A172 (cell line): ENCODE measurements at regions not wholly inside any gene's neighbourhood (a gene's known extent, or its start where the extent isn't known, plus 50 kb on each side); places are given as distances from the start of the nearest gene placed in this dataset.
A peak's percentile ranks its signal among the peaks of the same experiment; 100 is the strongest.

Experiments used
- DNase-seq: peaks from one replicate; pipeline ENCODE4 v3.0.0-alpha.2; 2015; ENCODE audit warnings: low spot score

DNA sequence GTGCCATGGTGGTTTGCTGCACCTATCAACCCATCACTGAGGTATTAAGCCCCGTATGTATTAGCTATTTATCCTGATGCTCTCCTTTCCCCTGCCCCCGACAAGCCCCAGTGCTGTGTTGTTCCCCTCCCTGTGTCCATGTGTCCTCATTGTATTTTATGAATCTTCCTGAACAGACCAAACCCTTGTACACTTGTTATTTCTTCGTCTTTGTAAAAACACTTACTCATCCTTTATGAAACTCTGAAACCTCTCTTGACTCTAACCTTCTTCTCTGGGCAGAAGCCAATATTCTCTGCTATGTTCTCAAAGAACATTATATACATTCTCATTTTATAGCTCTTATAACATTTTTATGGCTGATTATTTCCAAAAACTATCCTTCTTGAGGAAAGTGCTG lies 746.9 kb downstream of the EFNB2 start:
- DNase-seq: no peak

DNA sequence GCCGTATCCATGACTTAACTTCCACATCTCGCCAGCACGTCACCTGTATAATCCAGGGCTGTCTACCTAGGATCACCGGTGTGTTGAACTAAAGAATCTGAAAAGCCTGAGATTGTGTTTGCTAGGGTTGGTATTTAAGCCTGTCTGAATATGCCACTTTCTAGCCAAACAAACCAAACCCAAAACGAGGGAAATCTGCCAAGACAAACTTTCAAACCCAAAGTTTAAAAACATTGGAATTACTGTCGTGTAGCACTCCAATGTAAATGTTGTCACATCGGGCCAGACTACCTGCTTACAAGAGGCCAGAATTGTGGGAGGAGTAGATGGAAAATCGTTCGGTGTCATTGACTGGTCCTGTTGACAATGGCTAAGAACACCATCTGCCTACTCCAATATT lies 747.8 kb downstream of the EFNB2 start:
- DNase-seq: no peak

GRCh38 chr13:105785436-105785835 lies 750.0 kb downstream of the EFNB2 start:
- DNase-seq: no peak

DNA sequence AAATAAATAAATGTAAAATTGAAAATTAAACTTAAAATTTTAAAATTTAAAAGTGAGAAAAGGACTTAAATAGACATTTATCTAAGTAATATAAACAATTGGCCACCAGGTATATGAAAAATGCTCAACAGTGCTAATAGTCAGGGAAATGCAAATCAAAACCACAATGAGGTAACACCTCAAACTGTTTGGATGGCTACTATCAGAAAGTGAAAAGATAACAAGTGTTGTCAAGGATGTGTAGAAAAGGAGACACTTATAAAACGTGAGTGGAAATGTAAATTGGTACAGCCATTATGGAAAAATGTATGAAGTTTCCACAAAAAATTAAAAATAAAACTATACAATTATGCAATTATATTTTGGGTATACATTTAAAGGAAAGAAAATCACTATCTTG lies 752.2 kb downstream of the EFNB2 start:
- DNase-seq: no peak

DNA sequence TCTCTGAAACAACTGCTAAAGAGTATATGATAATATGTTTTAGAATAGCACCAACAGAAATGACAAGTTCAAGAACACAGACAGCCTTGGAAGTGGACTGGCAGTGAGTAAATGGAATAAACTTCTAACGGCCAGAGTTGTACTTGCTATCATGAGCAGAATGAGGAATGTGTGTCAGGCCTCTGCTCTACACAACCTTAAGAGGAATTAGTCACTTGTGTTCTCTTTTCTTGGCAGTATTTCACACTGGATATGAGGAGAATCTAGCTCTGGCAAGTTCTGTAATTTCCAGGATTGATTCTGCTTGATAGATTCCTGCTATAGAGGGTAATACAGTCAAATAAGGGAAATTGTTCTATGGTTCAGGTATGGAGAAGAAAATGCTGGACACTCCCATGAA lies 757.3 kb downstream of the EFNB2 start:
- no peak for DNase-seq

GRCh38 chr13:105774739-105775460 lies 760.6 kb downstream of the EFNB2 start:
- DNase-seq: peak; percentile 70

GRCh38 chr13:105773863-105774538 lies 761.5 kb downstream of the EFNB2 start:
- DNase-seq: peak; percentile 82

- DNase-seq: no peak
Observed at GRCh38 chr13:105773241-105773640, 762.2 kb downstream of the EFNB2 start.

- DNase-seq: no peak
Observed at GRCh38 chr13:105764486-105764885, 771.0 kb downstream of the EFNB2 start.

- no peak for DNase-seq
Observed at GRCh38 chr13:105763851-105764250, 771.6 kb downstream of the EFNB2 start.

DNA sequence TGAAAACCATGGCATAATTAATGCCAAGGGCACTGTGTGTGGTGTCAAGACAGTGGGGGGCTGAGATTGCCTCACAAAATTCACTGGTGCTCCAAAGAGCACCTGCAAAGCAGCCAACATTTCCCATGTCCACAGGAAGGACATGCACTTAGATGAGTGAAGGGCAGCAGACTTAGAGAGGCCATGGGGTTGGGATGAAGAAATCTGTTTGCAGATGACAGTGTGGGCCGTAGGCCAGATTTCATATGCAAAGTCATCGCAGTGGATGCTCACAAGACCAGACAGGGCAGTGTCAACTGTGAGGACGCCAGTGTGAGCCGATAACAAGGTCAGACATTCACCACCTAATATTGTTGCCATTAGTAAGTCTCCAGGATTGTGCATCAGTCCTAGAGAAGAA lies 773.4 kb downstream of the EFNB2 start:
- no peak for DNase-seq

- no peak for DNase-seq
Observed at GRCh38 chr13:105758918-105759860, 776.3 kb downstream of the EFNB2 start.

GRCh38 chr13:105740739-105741138 lies 794.7 kb downstream of the EFNB2 start:
- DNase-seq: no peak

DNA sequence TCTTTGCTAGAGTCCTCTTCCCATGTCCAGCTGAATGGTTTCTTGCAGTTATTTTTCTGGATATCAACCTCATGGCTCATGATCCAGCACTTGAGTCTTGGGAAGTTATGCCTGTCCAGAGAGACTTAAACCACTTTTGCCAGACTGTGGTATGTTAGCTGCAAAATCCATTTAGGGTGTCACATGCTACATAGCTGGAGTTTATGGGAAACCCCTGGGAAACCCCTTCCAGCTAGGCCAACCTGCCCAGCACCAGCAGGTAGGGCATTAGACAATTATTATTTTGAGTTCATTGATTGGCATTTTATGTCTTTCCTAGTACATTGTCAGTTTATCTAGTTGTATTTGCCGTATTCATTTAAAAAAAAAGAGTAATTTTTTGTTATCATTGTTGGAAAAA lies 797.8 kb downstream of the EFNB2 start:
- DNase-seq: no peak

- no peak for DNase-seq
Observed at GRCh38 chr13:105735281-105735680, 800.2 kb downstream of the EFNB2 start.

DNA sequence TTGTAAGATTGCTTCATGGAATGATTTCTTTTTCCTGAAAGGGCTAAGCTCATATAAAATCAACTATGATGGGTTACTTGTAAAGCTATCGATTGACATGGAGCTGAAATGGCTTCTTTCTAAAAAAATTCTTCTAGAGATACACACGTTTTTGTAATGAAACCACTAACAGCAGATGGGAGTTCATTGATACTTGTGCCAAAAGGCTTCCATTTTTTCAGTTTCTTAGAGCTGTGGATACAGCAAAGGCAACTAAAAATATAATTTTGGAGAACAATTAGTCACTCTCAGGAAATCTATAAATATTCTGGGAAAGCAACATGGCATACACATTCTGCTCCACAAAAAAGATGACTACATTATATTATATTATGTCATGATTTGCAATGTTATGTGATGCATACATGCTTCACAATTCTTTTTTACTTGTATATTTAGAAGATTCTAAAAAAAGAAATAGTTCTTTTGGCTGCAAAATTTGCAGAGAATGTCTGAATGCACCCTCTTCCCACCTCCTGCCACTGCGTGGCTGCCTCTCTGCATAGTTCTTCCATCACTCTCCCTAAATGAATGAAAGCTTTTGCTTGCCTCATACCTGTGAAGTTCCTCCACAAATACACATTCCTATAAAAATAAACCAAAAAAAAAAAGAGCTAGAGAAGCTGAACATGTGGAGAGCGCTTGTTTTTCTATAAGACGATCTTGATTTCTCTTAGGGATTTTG lies 802.5 kb downstream of the EFNB2 start:
- DNase-seq: no peak

GRCh38 chr13:105725887-105726286 lies 809.6 kb downstream of the EFNB2 start:
- DNase-seq: no peak

- DNase-seq: no peak
Observed at GRCh38 chr13:105721016-105721415, 814.4 kb downstream of the EFNB2 start.

DNA sequence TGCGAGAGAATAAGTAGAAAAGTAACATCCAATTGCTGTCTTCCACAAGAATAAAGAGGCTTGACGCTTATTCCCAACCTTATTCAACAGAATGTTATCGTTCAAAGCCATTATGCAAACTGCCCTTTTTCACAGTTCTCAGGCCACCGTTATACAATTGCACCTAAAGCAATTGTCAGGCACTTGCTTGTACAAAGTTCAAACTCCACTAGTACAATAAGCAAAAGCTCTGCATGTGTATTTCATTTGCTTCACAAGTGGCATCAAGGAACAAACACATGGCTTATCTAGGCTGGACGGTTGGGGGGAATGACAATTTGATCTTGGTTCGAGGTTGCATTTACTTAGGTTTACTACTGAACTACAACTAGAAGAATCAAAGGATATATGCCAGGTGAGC lies 815.6 kb downstream of the EFNB2 start:
- DNase-seq: no peak

DNA sequence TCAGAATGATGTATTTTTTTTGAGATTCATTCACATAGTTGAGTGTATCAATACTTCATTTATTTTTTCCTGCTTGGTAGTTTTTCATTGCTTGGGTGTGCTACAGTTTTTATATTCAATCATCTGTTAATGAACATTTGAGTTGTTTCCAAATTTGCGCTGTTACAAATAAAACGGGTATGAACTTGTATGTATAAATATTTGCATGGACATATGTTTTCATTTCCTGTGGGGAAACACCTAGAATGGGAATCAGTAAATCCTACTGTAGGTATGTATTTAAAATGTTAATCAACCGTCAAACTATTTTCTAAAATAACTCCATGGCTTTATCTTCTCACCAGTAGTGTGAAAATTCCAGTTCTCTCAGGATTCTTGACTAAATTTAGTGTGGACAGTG lies 826.3 kb downstream of the EFNB2 start:
- no peak for DNase-seq

DNA sequence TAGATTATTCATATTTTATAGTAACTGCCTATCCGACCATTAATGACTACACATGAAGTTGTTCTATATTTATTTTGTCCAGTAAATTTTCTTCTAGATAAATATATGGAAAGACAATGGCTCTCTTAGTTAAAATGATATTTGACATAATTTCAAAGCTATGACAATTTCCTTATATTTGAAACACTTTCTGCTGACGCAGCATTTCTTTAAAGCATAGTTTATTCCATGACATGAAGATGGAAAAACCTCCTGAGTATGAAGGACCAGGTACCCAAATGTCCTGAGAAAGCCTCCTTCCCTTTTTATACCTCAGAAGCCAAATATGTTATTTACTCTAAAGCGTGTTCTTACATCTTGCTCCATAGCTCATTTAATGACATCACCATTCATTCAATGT lies 831.6 kb downstream of the EFNB2 start:
- no peak for DNase-seq

DNA sequence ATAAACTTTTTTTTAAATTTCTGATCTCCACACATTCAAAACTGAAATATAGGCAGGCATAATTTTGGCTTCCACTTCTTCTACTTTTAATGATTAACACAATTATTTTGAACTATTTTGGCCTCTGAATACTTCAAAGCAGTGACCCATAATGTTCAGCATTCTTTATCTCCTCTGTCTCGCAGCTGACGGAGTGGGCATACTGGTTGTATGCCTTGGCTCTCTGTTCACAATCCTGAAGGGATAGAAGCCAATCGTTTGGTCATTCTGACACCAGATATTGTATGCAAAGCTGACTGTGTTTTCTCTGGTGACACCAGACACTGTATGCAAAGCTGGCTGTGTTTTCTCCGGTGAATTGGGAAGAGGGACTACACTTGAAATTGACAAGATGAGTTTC lies 833.0 kb downstream of the EFNB2 start:
- no peak for DNase-seq
